HG03442 (cell line): ENCODE measurements at regions not wholly inside any gene's neighbourhood (a gene's known extent, or its start where the extent isn't known, plus 50 kb on each side); places are given as distances from the start of the nearest gene placed in this dataset.

Experiments used
- ATAC-seq: cut with Tn5 transposase; IDR thresholded peaks from one replicate; pipeline ENCODE4 v1.9.1; 2021; ENCODE audit warnings: mild to moderate bottlenecking, moderate library complexity; ENCODE audit not compliant: unreplicated experiment

- no peak for ATAC-seq
Observed at GRCh38 chr5:133697536-133698258, 85.4 kb upstream of the FSTL4 start.

GRCh38 chr5:133696782-133697507 lies 84.6 kb upstream of the FSTL4 start:
- no peak for ATAC-seq

- no peak for ATAC-seq
Observed at GRCh38 chr5:133696006-133696584, 83.8 kb upstream of the FSTL4 start.

GRCh38 chr5:133694181-133694831 lies 82.0 kb upstream of the FSTL4 start:
- no peak for ATAC-seq

GRCh38 chr5:133691448-133691847 lies 79.1 kb upstream of the FSTL4 start:
- ATAC-seq = no peak

GRCh38 chr5:133690746-133691145 lies 78.4 kb upstream of the FSTL4 start:
- no peak for ATAC-seq

GRCh38 chr5:133688391-133688790 lies 76.0 kb upstream of the FSTL4 start:
- peak; percentile 63 for ATAC-seq

GRCh38 chr5:133687212-133688061 lies 75.1 kb upstream of the FSTL4 start:
- ATAC-seq = no peak

GRCh38 chr5:133686566-133686965 lies 74.2 kb upstream of the FSTL4 start:
- ATAC-seq = no peak

- ATAC-seq = no peak
Observed at GRCh38 chr5:133685402-133686018, 73.2 kb upstream of the FSTL4 start.

- ATAC-seq = no peak
Observed at GRCh38 chr5:133683646-133684596, 71.6 kb upstream of the FSTL4 start.

GRCh38 chr5:133682451-133682850 lies 70.1 kb upstream of the FSTL4 start:
- no peak for ATAC-seq

GRCh38 chr5:133681896-133682295 lies 69.6 kb upstream of the FSTL4 start:
- ATAC-seq = no peak

GRCh38 chr5:133680830-133681565 lies 68.7 kb upstream of the FSTL4 start:
- no peak for ATAC-seq

- no peak for ATAC-seq
Observed at GRCh38 chr5:133679534-133679933, 67.2 kb upstream of the FSTL4 start.

- ATAC-seq = no peak
Observed at GRCh38 chr5:133675376-133676154, 63.2 kb upstream of the FSTL4 start.

- ATAC-seq = no peak
Observed at GRCh38 chr5:133670336-133670735, 58.0 kb upstream of the FSTL4 start.

GRCh38 chr5:133669472-133669871 lies 57.1 kb upstream of the FSTL4 start:
- ATAC-seq = no peak
